Testis (tissue), 2 donors: ENCODE measurements at regions not wholly inside any gene's neighbourhood (a gene's known extent, or its start where the extent isn't known, plus 50 kb on each side); places are given as distances from the start of the nearest gene placed in this dataset.

Source experiments
- CTCF ChIP-seq, 3 experiments: fragments of 450-650 bp in 2 of 3; fragments of 200-600 bp in 1 of 3; sonication (generic) in 1 of 3; IDR thresholded peaks; one replicate each; pipeline ENCODE4 v1.5.1; 2016 to 2019; ENCODE audit warnings: antibody characterized with exemption in 3 of 3, mild to moderate bottlenecking in 2 of 3, moderate library complexity in 1 of 3
- POLR2A ChIP-seq: fragments of 450-650 bp; IDR thresholded peaks from one replicate; pipeline ENCODE4 v1.6.1; 2017; ENCODE audit warnings: antibody characterized with exemption, mild to moderate bottlenecking, moderate library complexity

DNA sequence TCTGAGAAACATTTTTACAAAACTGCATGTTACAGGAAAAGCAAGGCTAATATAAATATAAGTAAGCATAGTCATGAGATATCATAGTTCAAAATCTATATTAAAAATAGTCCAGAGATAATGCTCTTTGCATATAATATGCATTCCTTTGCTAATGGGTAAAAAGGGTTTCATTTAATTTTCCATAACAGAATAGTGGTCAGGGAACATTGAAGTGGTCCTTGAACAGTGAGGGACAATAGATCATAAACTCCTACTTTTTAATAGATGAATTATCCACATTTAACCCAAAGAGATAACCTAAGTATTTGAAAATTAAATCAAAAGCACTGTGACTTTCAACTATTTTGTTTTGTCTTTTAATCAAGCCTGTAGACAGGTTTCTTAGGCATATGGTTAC, 243.1 kb upstream of the ADGRB3 start:
- TF ChIP-seq CTCF (IDR thresholded peaks at IDR 0.05) (no peak), POLR2A (no peak)
